ENCODE measurements at regions not wholly inside any gene's neighbourhood (a gene's known extent, or its start where the extent isn't known, plus 50 kb on each side); places are given as distances from the start of the nearest gene placed in this dataset.

DNA sequence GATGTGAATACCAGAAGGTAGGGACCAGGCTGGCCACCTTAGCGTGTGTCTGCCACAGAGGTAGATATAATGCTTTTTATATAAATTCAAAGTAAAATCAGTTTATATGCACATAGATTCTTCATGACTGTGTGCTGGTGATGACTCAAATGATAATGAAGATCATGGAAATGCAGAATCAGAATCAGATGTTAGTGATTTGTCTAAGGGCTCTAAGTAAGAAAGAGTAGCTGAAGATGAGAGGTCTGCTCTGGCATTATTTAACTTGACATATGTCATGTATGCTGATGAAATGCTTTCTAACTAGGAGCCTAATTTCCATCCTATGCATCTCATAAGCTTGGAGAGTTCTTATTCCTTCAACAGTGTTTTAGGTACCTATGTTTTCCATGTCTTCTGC, 50.3 kb upstream of the DPH6 start:
- H3K4me1 Mint-ChIP-seq (ENCODE audit: low read depth, unreplicated experiment): no peaks in the 10 kb centered on the region
- no peaks in the 10 kb centered on the region for H3K36me3 Mint-ChIP-seq (ENCODE audit: insufficient read depth, unreplicated experiment)
- intact Hi-C loops (cut with micrococcal nuclease; ENCODE audit: unreplicated experiment): no loop called here
- H3K27ac Mint-ChIP-seq (ENCODE audit: unreplicated experiment): no peak overlapping the region
- no peak overlapping the region for H3K4me3 Mint-ChIP-seq (ENCODE audit: low read depth, unreplicated experiment)
- H3K9me3 Mint-ChIP-seq (ENCODE audit: low read depth, unreplicated experiment): no peaks in the 10 kb centered on the region
- H3K27me3 Mint-ChIP-seq (ENCODE audit: unreplicated experiment): no peaks in the 10 kb centered on the region
- no TSS peak for BruUV-seq (replicated peaks)
- CTCF ChIA-PET: no interaction called here
- TF ChIP-seq, protein P1, sequence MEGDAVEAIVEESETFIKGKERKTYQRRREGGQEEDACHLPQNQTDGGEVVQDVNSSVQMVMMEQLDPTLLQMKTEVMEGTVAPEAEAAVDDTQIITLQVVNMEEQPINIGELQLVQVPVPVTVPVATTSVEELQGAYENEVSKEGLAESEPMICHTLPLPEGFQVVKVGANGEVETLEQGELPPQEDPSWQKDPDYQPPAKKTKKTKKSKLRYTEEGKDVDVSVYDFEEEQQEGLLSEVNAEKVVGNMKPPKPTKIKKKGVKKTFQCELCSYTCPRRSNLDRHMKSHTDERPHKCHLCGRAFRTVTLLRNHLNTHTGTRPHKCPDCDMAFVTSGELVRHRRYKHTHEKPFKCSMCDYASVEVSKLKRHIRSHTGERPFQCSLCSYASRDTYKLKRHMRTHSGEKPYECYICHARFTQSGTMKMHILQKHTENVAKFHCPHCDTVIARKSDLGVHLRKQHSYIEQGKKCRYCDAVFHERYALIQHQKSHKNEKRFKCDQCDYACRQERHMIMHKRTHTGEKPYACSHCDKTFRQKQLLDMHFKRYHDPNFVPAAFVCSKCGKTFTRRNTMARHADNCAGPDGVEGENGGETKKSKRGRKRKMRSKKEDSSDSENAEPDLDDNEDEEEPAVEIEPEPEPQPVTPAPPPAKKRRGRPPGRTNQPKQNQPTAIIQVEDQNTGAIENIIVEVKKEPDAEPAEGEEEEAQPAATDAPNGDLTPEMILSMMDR (IDR thresholded peaks at IDR 0.05; ENCODE audit: unreplicated experiment): no peak
- DNase-seq: no peak

DNA sequence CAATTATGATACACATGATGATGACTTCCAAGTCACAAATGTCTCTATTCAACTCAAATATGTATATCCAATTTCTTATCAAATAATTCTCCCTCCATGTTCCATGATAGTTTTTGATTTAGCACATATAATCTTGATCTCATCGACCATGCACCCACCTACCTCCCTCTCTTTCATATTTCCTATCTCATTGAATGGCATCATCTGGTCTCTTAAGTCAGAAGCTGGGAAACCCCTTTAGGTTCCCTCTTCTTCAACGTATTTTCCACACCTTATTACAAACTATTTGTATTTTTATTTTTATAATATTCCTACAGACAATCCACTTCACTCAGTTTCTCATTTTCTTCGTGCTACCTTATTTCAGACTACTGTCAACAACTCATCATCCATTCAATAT, 56.9 kb upstream of the DPH6 start:
- CTCF ChIA-PET: no interaction called here
- no peak for DNase-seq
- H3K27ac Mint-ChIP-seq (ENCODE audit: unreplicated experiment): no peak overlapping the region
- intact Hi-C loops (cut with micrococcal nuclease; ENCODE audit: unreplicated experiment): no loop called here
- H3K27me3 Mint-ChIP-seq (ENCODE audit: unreplicated experiment): no peaks in the 10 kb centered on the region
- no TSS peak for BruUV-seq (replicated peaks)
- TF ChIP-seq, protein P1 (IDR thresholded peaks at IDR 0.05; ENCODE audit: unreplicated experiment): no peak
- H3K9me3 Mint-ChIP-seq (ENCODE audit: low read depth, unreplicated experiment): no peaks in the 10 kb centered on the region
- H3K4me1 Mint-ChIP-seq (ENCODE audit: low read depth, unreplicated experiment): no peaks in the 10 kb centered on the region
- H3K36me3 Mint-ChIP-seq (ENCODE audit: insufficient read depth, unreplicated experiment): no peaks in the 10 kb centered on the region
- H3K4me3 Mint-ChIP-seq (ENCODE audit: low read depth, unreplicated experiment): no peak overlapping the region

DNA sequence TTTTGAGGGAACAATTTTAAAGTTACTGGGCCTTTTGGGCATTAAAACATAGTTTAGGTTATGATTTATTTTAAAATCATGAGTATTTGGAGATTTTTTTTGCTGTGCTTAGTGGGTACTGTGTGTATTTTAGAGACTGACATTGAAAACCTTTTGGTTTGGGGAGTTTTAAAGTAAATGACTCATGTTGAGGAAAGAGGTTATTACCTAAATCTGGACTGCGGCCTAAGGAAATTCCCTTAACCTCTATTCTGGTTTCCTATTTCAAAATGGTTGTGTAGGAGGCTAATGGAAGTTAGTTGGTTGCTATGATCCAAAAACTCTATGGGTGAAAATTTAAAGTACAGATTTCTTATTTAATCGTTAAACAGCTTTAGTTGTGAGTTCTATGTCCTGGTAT, 57.3 kb upstream of the DPH6 start:
- no TSS peak for BruUV-seq (replicated peaks)
- TF ChIP-seq, protein P1 (IDR thresholded peaks at IDR 0.05; ENCODE audit: unreplicated experiment): no peak
- intact Hi-C loops (cut with micrococcal nuclease; ENCODE audit: unreplicated experiment): no loop called here
- no peaks in the 10 kb centered on the region for H3K36me3 Mint-ChIP-seq (ENCODE audit: insufficient read depth, unreplicated experiment)
- no peak overlapping the region for H3K4me3 Mint-ChIP-seq (ENCODE audit: low read depth, unreplicated experiment)
- H3K9me3 Mint-ChIP-seq (ENCODE audit: low read depth, unreplicated experiment): no peaks in the 10 kb centered on the region
- H3K27me3 Mint-ChIP-seq (ENCODE audit: unreplicated experiment): no peaks in the 10 kb centered on the region
- no peak for DNase-seq
- CTCF ChIA-PET: no interaction called here
- H3K27ac Mint-ChIP-seq (ENCODE audit: unreplicated experiment): no peak overlapping the region
- no peaks in the 10 kb centered on the region for H3K4me1 Mint-ChIP-seq (ENCODE audit: low read depth, unreplicated experiment)

DNA sequence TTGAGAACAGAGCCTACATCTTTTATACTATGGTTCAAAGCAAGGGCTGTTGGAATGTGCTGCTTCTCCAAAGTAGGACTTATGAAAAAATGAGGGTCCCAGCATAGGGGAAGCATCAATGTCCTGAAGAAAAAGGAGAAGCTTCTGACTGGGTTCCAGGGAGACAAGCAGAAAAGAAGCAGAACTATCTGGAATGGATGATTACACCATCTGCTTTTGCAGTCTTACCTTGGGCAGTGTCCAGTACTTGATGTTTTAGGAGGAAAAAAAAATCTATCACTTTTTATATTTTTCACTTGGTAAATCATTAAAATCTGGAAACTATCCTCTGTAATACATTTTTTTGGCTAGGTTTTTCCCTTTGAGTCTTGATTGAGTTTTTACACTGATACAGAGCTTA, 57.9 kb upstream of the DPH6 start:
- no peak overlapping the region for H3K27ac Mint-ChIP-seq (ENCODE audit: unreplicated experiment)
- TF ChIP-seq, protein P1 (IDR thresholded peaks at IDR 0.05; ENCODE audit: unreplicated experiment): no peak
- DNase-seq: no peak
- no peaks in the 10 kb centered on the region for H3K36me3 Mint-ChIP-seq (ENCODE audit: insufficient read depth, unreplicated experiment)
- H3K27me3 Mint-ChIP-seq (ENCODE audit: unreplicated experiment): no peaks in the 10 kb centered on the region
- no peaks in the 10 kb centered on the region for H3K4me1 Mint-ChIP-seq (ENCODE audit: low read depth, unreplicated experiment)
- no TSS peak for BruUV-seq (replicated peaks)
- CTCF ChIA-PET: no interaction called here
- intact Hi-C loops (cut with micrococcal nuclease; ENCODE audit: unreplicated experiment): no loop called here
- H3K4me3 Mint-ChIP-seq (ENCODE audit: low read depth, unreplicated experiment): no peak overlapping the region
- no peaks in the 10 kb centered on the region for H3K9me3 Mint-ChIP-seq (ENCODE audit: low read depth, unreplicated experiment)

Measured in Calu3 (cell line).